BE2C (cell line): ENCODE measurements at regions not wholly inside any gene's neighbourhood (a gene's known extent, or its start where the extent isn't known, plus 50 kb on each side); places are given as distances from the start of the nearest gene placed in this dataset.

Experiments
- DNase-seq: peaks from one replicate; pipeline ENCODE4 v3.0.0-alpha.2; 2020
- H3K27me3 ChIP-seq: fragments of 250-450 bp; sonication (Bioruptor Pico); 2 replicates; pipeline ENCODE4 v1.5.1; 2020; ENCODE audit warnings: mild to moderate bottlenecking
- H3K36me3 ChIP-seq: fragments of 250-450 bp; sonication (Bioruptor Pico); 2 replicates; pipeline ENCODE4 v1.5.1; 2020; ENCODE audit warnings: mild to moderate bottlenecking
- H3K4me1 ChIP-seq: fragments of 250-450 bp; sonication (Bioruptor Pico); 2 replicates; pipeline ENCODE4 v1.5.1; 2020
- H3K4me3 ChIP-seq: 2 replicates; pipeline ENCODE4 v1.5.1; 2011; ENCODE audit warnings: low read depth, low read length
- H3K9me3 ChIP-seq: fragments of 250-450 bp; sonication (Bioruptor Pico); 2 replicates; pipeline ENCODE4 v1.5.1; 2020
- CTCF ChIP-seq: IDR thresholded peaks from 2 replicates; pipeline ENCODE4 v1.5.1; 2012; ENCODE audit warnings: mild to moderate bottlenecking, low read depth, low read length

GRCh38 chr10:45211576-45211975, 103.8 kb downstream of the OR13A1 start:
- no peak for TF ChIP-seq CTCF
- DNase-seq: no peak

GRCh38 chr10:45219416-45219815, 96.0 kb downstream of the OR13A1 start:
- no peak overlapping the region for H3K4me3 ChIP-seq
- H3K4me1 ChIP-seq: no peaks in the 10 kb centered on the region
- no peaks in the 10 kb centered on the region for H3K9me3 ChIP-seq
- H3K36me3 ChIP-seq: no peaks in the 10 kb centered on the region
- no peak for TF ChIP-seq CTCF
- no peaks in the 10 kb centered on the region for H3K27me3 ChIP-seq
- no peak for DNase-seq

More at GRCh38 chr10:45211576-45211975, 103.8 kb downstream of the OR13A1 start:
- no peaks in the 10 kb centered on the region for H3K4me1 ChIP-seq
- H3K36me3 ChIP-seq: no peaks in the 10 kb centered on the region
- no peak overlapping the region for H3K4me3 ChIP-seq
- H3K9me3 ChIP-seq: no peaks in the 10 kb centered on the region
- no peaks in the 10 kb centered on the region for H3K27me3 ChIP-seq

GRCh38 chr10:45220931-45221330, 94.5 kb downstream of the OR13A1 start:
- no peak for TF ChIP-seq CTCF
- no peak overlapping the region for H3K4me3 ChIP-seq

GRCh38 chr10:45224219-45224841, 91.1 kb downstream of the OR13A1 start:
- H3K27me3 ChIP-seq: no peaks in the 10 kb centered on the region
- no peaks in the 10 kb centered on the region for H3K36me3 ChIP-seq
- no peaks in the 10 kb centered on the region for H3K9me3 ChIP-seq
- DNase-seq: no peak
- H3K4me3 ChIP-seq: no peak overlapping the region
- H3K4me1 ChIP-seq: no peaks in the 10 kb centered on the region
- TF ChIP-seq CTCF: no peak

More at GRCh38 chr10:45220931-45221330, 94.5 kb downstream of the OR13A1 start:
- Histone ChIP-seq H3K9me3 (no peaks in the 10 kb centered on the region), H3K4me1 (no peaks in the 10 kb centered on the region), H3K27me3 (no peaks in the 10 kb centered on the region), H3K36me3 (no peaks in the 10 kb centered on the region)
- no peak for DNase-seq

GRCh38 chr10:45227042-45227441, 88.4 kb downstream of the OR13A1 start:
- DNase-seq: no peak
- Histone ChIP-seq H3K4me1 (no peaks in the 10 kb centered on the region), H3K9me3 (no peaks in the 10 kb centered on the region), H3K36me3 (no peaks in the 10 kb centered on the region), H3K4me3 (no peak overlapping the region), H3K27me3 (no peaks in the 10 kb centered on the region)
- TF ChIP-seq CTCF: no peak

- no peak for TF ChIP-seq CTCF
- no peaks in the 10 kb centered on the region for H3K4me1 ChIP-seq
- DNase-seq: no peak
Measured at GRCh38 chr10:45227456-45227855, 88.0 kb downstream of the OR13A1 start.

More at GRCh38 chr10:45227456-45227855, 88.0 kb downstream of the OR13A1 start:
- Histone ChIP-seq H3K27me3 (no peaks in the 10 kb centered on the region), H3K4me3 (no peak overlapping the region), H3K9me3 (no peaks in the 10 kb centered on the region), H3K36me3 (no peaks in the 10 kb centered on the region)
